Prostate gland (tissue), 2 donors: ENCODE measurements at regions not wholly inside any gene's neighbourhood (a gene's known extent, or its start where the extent isn't known, plus 50 kb on each side); places are given as distances from the start of the nearest gene placed in this dataset.

Experiments
- CTCF ChIP-seq, 4 experiments: fragments of 200-600 bp in 2 of 4; fragments of 450-650 bp in 2 of 4; sonication (generic) in 2 of 4; IDR thresholded peaks; 1 replicate in 3 of 4; 2 replicates in 1 of 4; pipeline ENCODE4 v1.5.1; 2016 to 2019; ENCODE audit warnings: antibody characterized with exemption in 4 of 4, mild to moderate bottlenecking in 2 of 4, moderate library complexity in 2 of 4
- POLR2A ChIP-seq: fragments of 450-650 bp; IDR thresholded peaks from one replicate; pipeline ENCODE4 v1.6.1; 2016; ENCODE audit warnings: antibody characterized with exemption, mild to moderate bottlenecking
- POLR2AphosphoS5 ChIP-seq: sonication (generic); formaldehyde crosslinking; IDR thresholded peaks from one replicate; pipeline ENCODE4 v1.6.1; 2017; ENCODE audit warnings: antibody characterized with exemption

DNA sequence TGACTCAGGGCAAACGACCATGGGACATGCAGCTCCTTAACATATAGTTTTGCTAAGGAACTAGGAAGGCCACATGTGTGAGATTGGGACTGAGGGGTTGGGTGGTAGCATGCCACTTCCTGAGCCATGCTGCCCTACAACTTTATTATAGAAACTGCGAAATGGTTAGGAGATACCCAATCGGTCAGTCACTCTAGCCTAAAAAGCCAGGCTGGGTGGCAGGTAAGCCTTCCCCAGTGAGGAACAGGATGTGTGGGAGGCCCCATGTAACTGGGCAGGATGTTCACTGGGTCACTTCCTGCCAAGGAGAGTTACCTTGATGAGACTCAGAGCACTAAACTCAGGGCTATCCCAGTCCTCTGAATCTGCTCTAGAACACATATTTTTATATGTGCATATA lies 123.5 kb downstream of the MAP3K7 start:
- no peak for TF ChIP-seq CTCF (IDR thresholded peaks at IDR 0.05)
- no peak for TF ChIP-seq POLR2A
- TF ChIP-seq POLR2AphosphoS5: no peak
